HL-60 (cell line): ENCODE measurements at regions not wholly inside any gene's neighbourhood (a gene's known extent, or its start where the extent isn't known, plus 50 kb on each side); places are given as distances from the start of the nearest gene placed in this dataset.

ENCODE experiments used
- DNase-seq, 2 experiments: peaks; one replicate each; pipeline ENCODE4 v3.0.0-alpha.2; 2010 to 2020; ENCODE audit warnings: low read depth in 1 of 2, low spot score in 1 of 2
- H3K27ac ChIP-seq: fragments of 250-450 bp; sonication (Bioruptor Pico); replicated peaks from 2 replicates; pipeline ENCODE4 v1.5.1; 2020; ENCODE audit warnings: mild to moderate bottlenecking, moderate library complexity
- H3K27me3 ChIP-seq: fragments of 250-450 bp; sonication (Bioruptor Pico); 2 replicates; pipeline ENCODE4 v1.5.1; 2021; ENCODE audit warnings: mild to moderate bottlenecking, moderate library complexity; ENCODE audit not compliant: insufficient read depth, poor library complexity, severe bottlenecking
- H3K4me3 ChIP-seq: replicated peaks from 2 replicates; pipeline ENCODE4 v1.5.1; 2011; ENCODE audit warnings: mild to moderate bottlenecking, control low read depth, low read length; ENCODE audit not compliant: insufficient read depth
- GABPA ChIP-seq: IDR thresholded peaks from 2 replicates; pipeline ENCODE4 v1.6.1; 2012; ENCODE audit warnings: low read depth
- POLR2AphosphoS5 ChIP-seq: IDR thresholded peaks from 2 replicates; pipeline ENCODE4 v1.6.1; 2012; ENCODE audit warnings: low read depth
- SPI1 ChIP-seq: IDR thresholded peaks from 2 replicates; pipeline ENCODE4 v1.6.1; 2012; ENCODE audit warnings: low read depth, mild to moderate bottlenecking, borderline replicate concordance
- TF ChIP-seq, protein P1 (sequence below): IDR thresholded peaks from 2 replicates; pipeline ENCODE4 v1.6.1; 2012; ENCODE audit warnings: low read depth; ENCODE audit not compliant: insufficient replicate concordance
- TF ChIP-seq, protein P2 (sequence below): IDR thresholded peaks from one replicate; pipeline ENCODE4 v1.5.1; 2011; ENCODE audit warnings: low read length, control low read depth, inconsistent platforms; ENCODE audit not compliant: insufficient read depth

DNA sequence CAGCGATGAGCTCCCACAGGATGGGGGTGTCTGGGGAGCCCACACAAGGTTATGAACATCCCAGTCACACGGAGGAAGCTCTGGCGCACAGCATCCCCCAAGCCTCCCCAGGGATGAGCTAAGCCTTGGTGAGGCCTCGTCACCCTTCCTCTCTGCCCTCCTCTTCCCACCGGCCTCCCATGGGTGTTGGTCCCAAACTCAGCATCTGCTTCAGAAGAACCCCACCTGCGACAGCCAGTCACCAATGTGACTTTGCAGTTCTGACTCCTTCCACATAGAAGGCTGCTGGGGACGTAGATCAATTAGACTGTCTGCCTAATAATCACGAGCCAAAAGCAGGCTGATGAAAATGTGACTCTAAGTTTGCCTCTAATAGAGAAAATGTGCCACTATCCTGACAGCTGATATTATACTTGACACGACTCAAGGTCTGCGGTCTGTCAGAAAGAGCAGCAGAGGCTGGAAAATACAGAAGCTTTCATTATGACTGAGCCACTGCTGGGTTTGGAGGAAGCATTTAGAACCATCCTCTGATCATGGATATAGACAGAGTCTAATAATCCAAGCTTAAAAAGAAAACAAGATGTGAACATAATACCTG, 116.0 kb upstream of the PFKP start:
- Histone ChIP-seq H3K27ac (no peak overlapping the region), H3K4me3 (no peak overlapping the region), H3K27me3 (no peaks in the 10 kb centered on the region)
- TF ChIP-seq SPI1 (no peak), POLR2AphosphoS5 (no peak), GABPA (no peak)
- TF ChIP-seq, protein P1, sequence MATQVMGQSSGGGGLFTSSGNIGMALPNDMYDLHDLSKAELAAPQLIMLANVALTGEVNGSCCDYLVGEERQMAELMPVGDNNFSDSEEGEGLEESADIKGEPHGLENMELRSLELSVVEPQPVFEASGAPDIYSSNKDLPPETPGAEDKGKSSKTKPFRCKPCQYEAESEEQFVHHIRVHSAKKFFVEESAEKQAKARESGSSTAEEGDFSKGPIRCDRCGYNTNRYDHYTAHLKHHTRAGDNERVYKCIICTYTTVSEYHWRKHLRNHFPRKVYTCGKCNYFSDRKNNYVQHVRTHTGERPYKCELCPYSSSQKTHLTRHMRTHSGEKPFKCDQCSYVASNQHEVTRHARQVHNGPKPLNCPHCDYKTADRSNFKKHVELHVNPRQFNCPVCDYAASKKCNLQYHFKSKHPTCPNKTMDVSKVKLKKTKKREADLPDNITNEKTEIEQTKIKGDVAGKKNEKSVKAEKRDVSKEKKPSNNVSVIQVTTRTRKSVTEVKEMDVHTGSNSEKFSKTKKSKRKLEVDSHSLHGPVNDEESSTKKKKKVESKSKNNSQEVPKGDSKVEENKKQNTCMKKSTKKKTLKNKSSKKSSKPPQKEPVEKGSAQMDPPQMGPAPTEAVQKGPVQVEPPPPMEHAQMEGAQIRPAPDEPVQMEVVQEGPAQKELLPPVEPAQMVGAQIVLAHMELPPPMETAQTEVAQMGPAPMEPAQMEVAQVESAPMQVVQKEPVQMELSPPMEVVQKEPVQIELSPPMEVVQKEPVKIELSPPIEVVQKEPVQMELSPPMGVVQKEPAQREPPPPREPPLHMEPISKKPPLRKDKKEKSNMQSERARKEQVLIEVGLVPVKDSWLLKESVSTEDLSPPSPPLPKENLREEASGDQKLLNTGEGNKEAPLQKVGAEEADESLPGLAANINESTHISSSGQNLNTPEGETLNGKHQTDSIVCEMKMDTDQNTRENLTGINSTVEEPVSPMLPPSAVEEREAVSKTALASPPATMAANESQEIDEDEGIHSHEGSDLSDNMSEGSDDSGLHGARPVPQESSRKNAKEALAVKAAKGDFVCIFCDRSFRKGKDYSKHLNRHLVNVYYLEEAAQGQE = no peak
- TF ChIP-seq, protein P2, sequence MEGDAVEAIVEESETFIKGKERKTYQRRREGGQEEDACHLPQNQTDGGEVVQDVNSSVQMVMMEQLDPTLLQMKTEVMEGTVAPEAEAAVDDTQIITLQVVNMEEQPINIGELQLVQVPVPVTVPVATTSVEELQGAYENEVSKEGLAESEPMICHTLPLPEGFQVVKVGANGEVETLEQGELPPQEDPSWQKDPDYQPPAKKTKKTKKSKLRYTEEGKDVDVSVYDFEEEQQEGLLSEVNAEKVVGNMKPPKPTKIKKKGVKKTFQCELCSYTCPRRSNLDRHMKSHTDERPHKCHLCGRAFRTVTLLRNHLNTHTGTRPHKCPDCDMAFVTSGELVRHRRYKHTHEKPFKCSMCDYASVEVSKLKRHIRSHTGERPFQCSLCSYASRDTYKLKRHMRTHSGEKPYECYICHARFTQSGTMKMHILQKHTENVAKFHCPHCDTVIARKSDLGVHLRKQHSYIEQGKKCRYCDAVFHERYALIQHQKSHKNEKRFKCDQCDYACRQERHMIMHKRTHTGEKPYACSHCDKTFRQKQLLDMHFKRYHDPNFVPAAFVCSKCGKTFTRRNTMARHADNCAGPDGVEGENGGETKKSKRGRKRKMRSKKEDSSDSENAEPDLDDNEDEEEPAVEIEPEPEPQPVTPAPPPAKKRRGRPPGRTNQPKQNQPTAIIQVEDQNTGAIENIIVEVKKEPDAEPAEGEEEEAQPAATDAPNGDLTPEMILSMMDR = no peak
- DNase-seq = no peak

DNA sequence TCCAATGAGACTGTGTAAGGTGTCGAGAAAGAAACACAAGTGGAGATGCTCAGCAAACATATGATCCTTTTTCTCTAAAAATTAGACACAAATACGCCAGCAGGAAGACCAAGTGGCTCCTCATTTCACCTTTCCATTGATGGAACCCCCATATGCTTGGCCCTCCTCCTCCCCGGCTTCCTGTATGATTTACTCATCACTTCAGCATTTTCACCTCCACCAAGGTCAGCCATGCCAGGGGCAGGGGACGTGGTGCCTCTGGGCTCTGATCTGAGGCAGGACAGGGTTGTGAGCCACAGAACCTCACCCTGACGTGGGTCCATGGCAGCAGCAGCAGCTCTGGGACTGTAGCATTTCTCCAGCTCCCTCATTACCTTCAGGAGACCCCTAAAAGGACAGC, 116.8 kb upstream of the PFKP start:
- H3K4me3 ChIP-seq = no peak overlapping the region
- TF ChIP-seq SPI1 = no peak
- TF ChIP-seq, protein P1 = no peak
- no peak for TF ChIP-seq GABPA
- no peak for TF ChIP-seq POLR2AphosphoS5
- TF ChIP-seq, protein P2 = no peak
- H3K27me3 ChIP-seq = no peaks in the 10 kb centered on the region
- DNase-seq = no peak
- H3K27ac ChIP-seq = no peak overlapping the region

DNA sequence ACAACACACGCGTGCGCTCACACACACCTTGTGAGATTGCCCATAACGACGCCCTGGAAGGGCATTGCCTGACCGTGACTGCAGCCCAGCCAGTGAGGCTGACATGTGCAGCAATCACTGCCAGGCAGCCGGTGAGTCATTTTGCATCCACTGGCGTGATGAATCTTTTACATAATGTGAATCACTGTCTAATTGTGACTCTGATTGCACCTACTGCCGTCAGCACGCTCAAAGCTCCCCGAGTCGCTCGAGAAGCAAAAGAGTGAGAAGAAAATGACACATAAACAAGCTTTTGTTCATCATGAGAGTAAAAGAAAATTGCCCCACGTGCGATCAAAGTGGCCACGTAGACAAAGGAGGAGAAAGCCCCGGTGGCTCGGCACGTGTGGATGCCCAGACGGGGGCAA, 117.4 kb upstream of the PFKP start:
- Histone ChIP-seq H3K27me3 (no peaks in the 10 kb centered on the region), H3K27ac (no peak overlapping the region), H3K4me3 (no peak overlapping the region)
- TF ChIP-seq SPI1 (no peak), POLR2AphosphoS5 (no peak), GABPA (no peak)
- TF ChIP-seq, protein P2 = no peak
- TF ChIP-seq, protein P1 = no peak
- DNase-seq = no peak
